ENCODE measurements at regions not wholly inside any gene's neighbourhood (a gene's known extent, or its start where the extent isn't known, plus 50 kb on each side); places are given as distances from the start of the nearest gene placed in this dataset.

GRCh38 chr7:156105337-156106106, 293.3 kb upstream of the SHH start:
- Histone ChIP-seq H2BK15ac (ENCODE audit: low read depth, low read length) (no peak overlapping the region), H4K20me1 (ENCODE audit: insufficient read depth, low read length) (no peaks in the 10 kb centered on the region), H3K79me1 (ENCODE audit: low read depth in 1 of 2, low read length in 2 of 2) (no peaks in the 10 kb centered on the region), H3K4ac (ENCODE audit: low read depth, low read length) (no peak overlapping the region), H3K4me2 (ENCODE audit: low read depth, low read length) (no peak overlapping the region), H3K36me3 (ENCODE audit: control insufficient read depth, insufficient read depth, low read length) (no peaks in the 10 kb centered on the region), H3K27ac (ENCODE audit: insufficient read depth, low read length) (no peak overlapping the region), H2AK5ac (ENCODE audit: low read depth, low read length) (no peak overlapping the region), H3K9me3 (ENCODE audit: control insufficient read depth, insufficient read depth, low read length) (peaks cover 54% of the 10 kb centered on the region), H3K14ac (replicated peaks; ENCODE audit: low read depth, low read length) (no peak overlapping the region), H2AK9ac (replicated peaks; ENCODE audit: low read depth, low read length, poor library complexity) (peak overlapping the region; percentile 28), H4K8ac (ENCODE audit: low read depth in 2 of 2, low read length in 2 of 2) (no peak overlapping the region), H3K23ac (ENCODE audit: low read depth, low read length) (no peak overlapping the region), H3K18ac (ENCODE audit: low read depth, low read length) (no peak overlapping the region), H2BK5ac (ENCODE audit: low read depth, low read length, poor library complexity, severe bottlenecking) (no peak overlapping the region), H3K56ac (ENCODE audit: extremely low read depth, insufficient read depth, low read length) (no peak overlapping the region), H3K4me3 (ENCODE audit: insufficient read depth, low read depth, low read length) (no peak overlapping the region), H2BK120ac (ENCODE audit: low read depth, low read length) (no peak overlapping the region), H3K9ac (ENCODE audit: low read depth, low read length) (no peak overlapping the region), H3K9me1 (ENCODE audit: insufficient read depth, low read length) (no peaks in the 10 kb centered on the region), H4K5ac (ENCODE audit: low read depth, low read length) (no peak overlapping the region), H3K27me3 (ENCODE audit: control insufficient read depth, insufficient read depth, low read length) (no peaks in the 10 kb centered on the region), H2BK20ac (ENCODE audit: low read depth, low read length) (no peak overlapping the region), H3K4me1 (ENCODE audit: control insufficient read depth, insufficient read depth, low read length) (no peaks in the 10 kb centered on the region), H4K91ac (ENCODE audit: insufficient read depth, low read depth, low read length) (no peak overlapping the region), H2AFZ (replicated peaks; ENCODE audit: low read length, poor library complexity) (no peak overlapping the region)
- no peak for ATAC-seq (ENCODE audit: low read depth)
- in situ Hi-C loops (cut with MboI; ENCODE audit: low sequenced_read_pairs) = no loop called here
- ChIA-PET CTCF (no interaction called here), POLR2A (ENCODE audit: unreplicated experiment) (no interaction called here)
- intact Hi-C loops (cut with micrococcal nuclease) = no loop called here
- no peak for DNase-seq
- BruUV-seq (replicated peaks) = no TSS peak
- TF ChIP-seq SMC3 (IDR thresholded peaks at IDR 0.05; ENCODE audit: low read depth, low read length) (no peak), CEBPB (IDR thresholded peaks at IDR 0.05; ENCODE audit: low read depth, low read length) (no peak), CHD1 (IDR thresholded peaks at IDR 0.05; ENCODE audit: low read depth, low read length) (no peak), BHLHE40 (IDR thresholded peaks at IDR 0.05; ENCODE audit: low read depth, low read length) (no peak), USF2 (IDR thresholded peaks at IDR 0.05; ENCODE audit: low read depth, low read length) (no peak), MAZ (IDR thresholded peaks at IDR 0.05; ENCODE audit: borderline replicate concordance, low read depth, low read length) (no peak)
- WGBS, 2 experiments (ENCODE audit: extremely low coverage in 2 of 2, insufficient read length in 1 of 2) = 61% methylated on average over 15 of the region's 34 CpGs; no CpG with 5 or more reads in 1 of the 2 experiments
- dilution Hi-C loops (cut with HindIII; ENCODE audit: low sequenced_read_pairs, unreplicated experiment) = no loop called here
